Mucosa of descending colon (tissue), 3 donors: ENCODE measurements at regions not wholly inside any gene's neighbourhood (a gene's known extent, or its start where the extent isn't known, plus 50 kb on each side); places are given as distances from the start of the nearest gene placed in this dataset.
"Not testable (repeated sequence)": the region's sequence is repeated elsewhere in the genome, so short reads cannot be mapped to it uniquely, and the experiment has no call there.

Source experiments
- ATAC-seq: fragments of 200-7000 bp; cut with Tn5 transposase; one replicate; pipeline ENCODE4 v1.9.1; 2020; ENCODE audit warnings: mild to moderate bottlenecking, moderate library complexity
- DNase-seq, 3 donors: peaks; one replicate each; pipeline ENCODE4 v3.0.0-alpha.2; 2020
- H3K36me3 ChIP-seq: fragments of 200-600 bp; one replicate; pipeline ENCODE4 v1.8.0; 2021; ENCODE audit warnings: low read depth, mild to moderate bottlenecking
- H3K4me1 ChIP-seq: fragments of 200-600 bp; one replicate; pipeline ENCODE4 v1.8.0; 2021; ENCODE audit warnings: low read depth, mild to moderate bottlenecking
- H3K4me3 ChIP-seq: fragments of 200-600 bp; one replicate; pipeline ENCODE4 v1.8.0; 2021; ENCODE audit warnings: mild to moderate bottlenecking
- H3K9me3 ChIP-seq: fragments of 200-600 bp; one replicate; pipeline ENCODE4 v1.8.0; 2021; ENCODE audit warnings: mild to moderate bottlenecking
- intact Hi-C, 2 donors: fragments of 100-400 bp; cut with DNase I in 1 of 2; cut with micrococcal nuclease in 1 of 2; formaldehyde crosslinking; loops; one replicate each; pipeline versions ENCODE4 v1.11.0 to v1.11.1; 2022; cut with DNase I, micrococcal nuclease
- TF ChIP-seq, protein P1 (sequence below): fragments of 200-600 bp; IDR thresholded peaks from one replicate; pipeline ENCODE4 v1.8.0; 2022; ENCODE audit warnings: antibody characterized with exemption, mild to moderate bottlenecking
- donor health status: DM: no; HTN: no; CAD: no; lungs with moderate emphysema.
- donor health status: DM: no; HTN: no; CAD: no.
- donor health status: DM: no; HTN: yes; CAD: no.

GRCh38 chrX:40984962-40985361 lies 100.3 kb upstream of the USP9X start:
- DNase-seq (no peak), ATAC-seq (no peak)
- intact Hi-C loops = no loop called here
- TF ChIP-seq, protein P1, sequence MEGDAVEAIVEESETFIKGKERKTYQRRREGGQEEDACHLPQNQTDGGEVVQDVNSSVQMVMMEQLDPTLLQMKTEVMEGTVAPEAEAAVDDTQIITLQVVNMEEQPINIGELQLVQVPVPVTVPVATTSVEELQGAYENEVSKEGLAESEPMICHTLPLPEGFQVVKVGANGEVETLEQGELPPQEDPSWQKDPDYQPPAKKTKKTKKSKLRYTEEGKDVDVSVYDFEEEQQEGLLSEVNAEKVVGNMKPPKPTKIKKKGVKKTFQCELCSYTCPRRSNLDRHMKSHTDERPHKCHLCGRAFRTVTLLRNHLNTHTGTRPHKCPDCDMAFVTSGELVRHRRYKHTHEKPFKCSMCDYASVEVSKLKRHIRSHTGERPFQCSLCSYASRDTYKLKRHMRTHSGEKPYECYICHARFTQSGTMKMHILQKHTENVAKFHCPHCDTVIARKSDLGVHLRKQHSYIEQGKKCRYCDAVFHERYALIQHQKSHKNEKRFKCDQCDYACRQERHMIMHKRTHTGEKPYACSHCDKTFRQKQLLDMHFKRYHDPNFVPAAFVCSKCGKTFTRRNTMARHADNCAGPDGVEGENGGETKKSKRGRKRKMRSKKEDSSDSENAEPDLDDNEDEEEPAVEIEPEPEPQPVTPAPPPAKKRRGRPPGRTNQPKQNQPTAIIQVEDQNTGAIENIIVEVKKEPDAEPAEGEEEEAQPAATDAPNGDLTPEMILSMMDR = no peak
- Histone ChIP-seq H3K4me1 (no peaks in the 10 kb centered on the region), H3K9me3 (no peaks in the 10 kb centered on the region), H3K36me3 (no peaks in the 10 kb centered on the region), H3K4me3 (no peak overlapping the region)

DNA sequence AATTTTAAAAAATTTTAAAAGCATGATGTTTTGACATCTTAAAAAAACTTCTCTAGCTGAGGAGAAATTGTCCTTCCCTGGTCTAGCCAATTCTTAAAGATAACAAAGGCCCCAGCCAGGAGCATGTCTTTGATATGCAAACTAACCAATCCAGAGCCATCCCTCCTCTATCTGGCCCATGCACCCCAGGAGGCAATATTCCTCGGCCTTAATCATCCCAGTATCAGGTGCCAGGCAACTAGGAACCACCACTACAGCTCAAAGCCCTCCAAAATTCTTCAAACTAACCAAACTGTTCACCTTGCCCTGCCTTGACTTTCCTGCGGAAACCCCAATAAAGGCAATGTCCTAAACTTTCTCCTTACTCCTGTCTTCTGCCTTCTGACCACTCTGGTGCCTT lies 97.8 kb upstream of the USP9X start:
- no peaks in the 10 kb centered on the region for H3K4me1 ChIP-seq
- no peaks in the 10 kb centered on the region for H3K9me3 ChIP-seq
- TF ChIP-seq, protein P1 = no peak
- H3K4me3 ChIP-seq = no peak overlapping the region
- DNase-seq (no peak), ATAC-seq (no peak)
- intact Hi-C loops = no loop called here
- no peaks in the 10 kb centered on the region for H3K36me3 ChIP-seq

DNA sequence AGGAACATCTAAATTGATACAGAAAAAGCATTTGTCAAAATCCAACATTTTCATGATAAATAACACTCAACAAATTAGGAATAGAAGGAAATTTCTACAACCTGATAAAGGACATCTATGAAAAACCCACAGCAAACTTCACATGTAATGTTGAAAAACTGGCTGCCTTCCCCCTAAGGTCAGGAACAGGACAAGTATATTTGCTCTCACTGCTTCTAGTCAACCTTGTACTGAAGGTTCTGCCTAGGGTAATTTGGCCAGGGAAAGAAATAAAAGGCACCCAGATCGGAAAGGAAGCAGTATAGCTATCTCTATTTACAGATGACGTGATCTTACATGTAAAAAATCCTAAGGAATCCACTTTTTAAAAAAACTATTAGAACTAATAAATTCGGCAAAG lies 97.1 kb upstream of the USP9X start:
- intact Hi-C loops = no loop called here
- DNase-seq (no peak), ATAC-seq (no peak)
- TF ChIP-seq, protein P1 = no peak
- Histone ChIP-seq H3K9me3 (no peaks in the 10 kb centered on the region), H3K36me3 (no peaks in the 10 kb centered on the region), H3K4me3 (no peak overlapping the region), H3K4me1 (no peaks in the 10 kb centered on the region)

- intact Hi-C loops, H3K9me3 ChIP-seq, H3K4me1 ChIP-seq, H3K36me3 ChIP-seq, ATAC-seq, H3K4me3 ChIP-seq, DNase-seq: not testable (repeated sequence)
These were observed 91.8 kb upstream of the USP9X start for GRCh38 chrX:40993395-40993794.

- intact Hi-C loops = no loop called here
- Histone ChIP-seq H3K4me3 (no peak overlapping the region), H3K36me3 (no peaks in the 10 kb centered on the region), H3K9me3 (no peaks in the 10 kb centered on the region), H3K4me1 (no peaks in the 10 kb centered on the region)
- TF ChIP-seq, protein P1 = no peak
- ATAC-seq (peak; percentile 86), DNase-seq (no peak)
These were observed 88.2 kb upstream of the USP9X start for GRCh38 chrX:40996886-40997530.

- DNase-seq = no peak
- intact Hi-C loops = no loop called here
These were observed 87.1 kb upstream of the USP9X start for GRCh38 chrX:40998123-40998522.

More at GRCh38 chrX:40998123-40998522, 87.1 kb upstream of the USP9X start:
- TF ChIP-seq, protein P1 = no peak
- Histone ChIP-seq H3K9me3 (no peaks in the 10 kb centered on the region), H3K4me3 (no peak overlapping the region), H3K4me1 (no peaks in the 10 kb centered on the region), H3K36me3 (no peaks in the 10 kb centered on the region)
- ATAC-seq = no peak
